ENCODE measurements at regions not wholly inside any gene's neighbourhood (a gene's known extent, or its start where the extent isn't known, plus 50 kb on each side); places are given as distances from the start of the nearest gene placed in this dataset.

- no peak overlapping the region for H3K4me3 ChIP-seq (ENCODE audit: low read depth, low read length)
- no peak for TF ChIP-seq CTCF (IDR thresholded peaks at IDR 0.05; ENCODE audit: insufficient read depth, low read depth, low read length, missing control alignments)
- DNase-seq (ENCODE audit: low read depth), result no peak
Measured at GRCh38 chr13:86161257-86161656, 362.0 kb upstream of the SLITRK6 start.

GRCh38 chr13:86155756-86156155 is 356.5 kb upstream of the SLITRK6 start:
- no peak for DNase-seq (ENCODE audit: low read depth)
- no peak for TF ChIP-seq CTCF (IDR thresholded peaks at IDR 0.05; ENCODE audit: insufficient read depth, low read depth, low read length, missing control alignments)
- no peak overlapping the region for H3K4me3 ChIP-seq (ENCODE audit: low read depth, low read length)

GRCh38 chr13:86142080-86142479 is 342.9 kb upstream of the SLITRK6 start:
- DNase-seq (ENCODE audit: low read depth), result no peak
- H3K4me3 ChIP-seq (ENCODE audit: low read depth, low read length), result no peak overlapping the region
- TF ChIP-seq CTCF (IDR thresholded peaks at IDR 0.05; ENCODE audit: insufficient read depth, low read depth, low read length, missing control alignments), result no peak

GRCh38 chr13:86135856-86136255 is 336.6 kb upstream of the SLITRK6 start:
- no peak for DNase-seq (ENCODE audit: low read depth)
- no peak for TF ChIP-seq CTCF (IDR thresholded peaks at IDR 0.05; ENCODE audit: insufficient read depth, low read depth, low read length, missing control alignments)

GRCh38 chr13:86121881-86122280 is 322.7 kb upstream of the SLITRK6 start:
- DNase-seq (ENCODE audit: low read depth), result no peak
- no peak for TF ChIP-seq CTCF (IDR thresholded peaks at IDR 0.05; ENCODE audit: insufficient read depth, low read depth, low read length, missing control alignments)
- no peak overlapping the region for H3K4me3 ChIP-seq (ENCODE audit: low read depth, low read length)

More at GRCh38 chr13:86135856-86136255, 336.6 kb upstream of the SLITRK6 start:
- no peak overlapping the region for H3K4me3 ChIP-seq (ENCODE audit: low read depth, low read length)

GRCh38 chr13:86109107-86109506 is 309.9 kb upstream of the SLITRK6 start:
- no peak for TF ChIP-seq CTCF (IDR thresholded peaks at IDR 0.05; ENCODE audit: insufficient read depth, low read depth, low read length, missing control alignments)
- H3K4me3 ChIP-seq (ENCODE audit: low read depth, low read length), result no peak overlapping the region
- no peak for DNase-seq (ENCODE audit: low read depth)

GRCh38 chr13:86108334-86108733 is 309.1 kb upstream of the SLITRK6 start:
- H3K4me3 ChIP-seq (ENCODE audit: low read depth, low read length), result no peak overlapping the region
- DNase-seq (ENCODE audit: low read depth), result no peak
- TF ChIP-seq CTCF (IDR thresholded peaks at IDR 0.05; ENCODE audit: insufficient read depth, low read depth, low read length, missing control alignments), result no peak
